GM21390 (cell line): ENCODE measurements at regions not wholly inside any gene's neighbourhood (a gene's known extent, or its start where the extent isn't known, plus 50 kb on each side); places are given as distances from the start of the nearest gene placed in this dataset.

Source experiments
- ATAC-seq: cut with Tn5 transposase; IDR thresholded peaks from one replicate; pipeline ENCODE4 v1.9.1; 2021; ENCODE audit not compliant: unreplicated experiment

- ATAC-seq: peak; percentile 93
Measured at GRCh38 chr4:171639540-171639939, 173.7 kb upstream of the GALNTL6 start.

DNA sequence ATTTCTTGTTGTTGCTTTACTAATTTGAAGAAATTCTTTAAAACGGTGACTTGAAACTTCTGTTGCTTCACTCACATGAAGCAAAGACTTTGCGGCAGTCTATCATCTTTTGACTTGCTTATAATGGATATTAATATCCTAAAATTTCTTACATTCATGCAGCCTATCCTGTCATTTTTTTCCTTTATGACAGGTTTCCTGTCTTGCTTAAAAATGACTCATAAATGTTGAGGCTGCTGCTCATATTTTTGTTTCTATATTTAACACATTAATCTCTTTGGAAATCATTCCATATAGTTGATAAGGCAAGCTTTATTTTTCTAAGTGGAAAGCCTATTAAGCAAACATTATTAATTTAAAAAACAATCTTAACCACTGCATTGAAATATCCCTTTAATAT, 176.6 kb upstream of the GALNTL6 start:
- no peak for ATAC-seq

DNA sequence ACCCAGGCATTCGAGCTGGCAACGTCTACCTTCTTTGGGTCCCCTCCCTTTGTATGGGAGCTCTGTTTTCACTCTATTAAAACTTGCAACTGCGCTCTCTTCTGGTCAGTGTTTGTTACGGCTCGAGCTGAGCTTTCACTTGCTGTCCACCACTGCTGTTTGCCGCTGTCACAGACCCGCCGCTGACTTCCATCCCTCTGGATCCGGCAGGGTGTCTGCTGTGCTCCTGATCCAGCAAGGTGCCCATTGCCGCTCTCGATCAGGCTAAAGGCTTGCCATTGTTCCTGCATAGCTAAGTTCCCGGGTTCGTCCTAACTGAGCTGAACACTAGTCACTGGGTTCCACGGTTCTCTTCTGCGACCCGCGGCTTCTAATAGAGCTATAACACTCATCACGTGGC, 183.5 kb upstream of the GALNTL6 start:
- no peak for ATAC-seq

DNA sequence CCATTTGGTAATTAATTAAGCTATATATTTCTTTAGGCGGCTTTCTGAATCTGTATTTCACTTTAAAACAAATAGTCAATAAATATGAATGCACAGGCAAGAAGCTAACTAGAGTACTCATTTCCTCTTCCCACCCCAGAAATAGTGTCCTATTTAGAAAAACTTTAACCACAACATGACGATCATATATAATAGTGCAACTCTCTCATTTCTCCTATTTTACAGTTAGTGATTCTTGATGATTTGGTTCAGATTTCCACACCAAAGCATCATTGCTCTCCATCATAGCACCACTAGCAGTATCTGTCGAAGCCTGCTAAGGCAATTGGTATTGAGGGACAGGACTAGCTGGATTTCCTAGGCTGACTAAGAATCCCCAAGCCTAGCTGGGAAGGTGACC, 184.0 kb upstream of the GALNTL6 start:
- ATAC-seq: peak; percentile 95

GRCh38 chr4:171626554-171626953, 186.7 kb upstream of the GALNTL6 start:
- ATAC-seq: no peak

GRCh38 chr4:171622729-171623128, 190.5 kb upstream of the GALNTL6 start:
- no peak for ATAC-seq

GRCh38 chr4:171621646-171622045, 191.6 kb upstream of the GALNTL6 start:
- peak; percentile 75 for ATAC-seq

DNA sequence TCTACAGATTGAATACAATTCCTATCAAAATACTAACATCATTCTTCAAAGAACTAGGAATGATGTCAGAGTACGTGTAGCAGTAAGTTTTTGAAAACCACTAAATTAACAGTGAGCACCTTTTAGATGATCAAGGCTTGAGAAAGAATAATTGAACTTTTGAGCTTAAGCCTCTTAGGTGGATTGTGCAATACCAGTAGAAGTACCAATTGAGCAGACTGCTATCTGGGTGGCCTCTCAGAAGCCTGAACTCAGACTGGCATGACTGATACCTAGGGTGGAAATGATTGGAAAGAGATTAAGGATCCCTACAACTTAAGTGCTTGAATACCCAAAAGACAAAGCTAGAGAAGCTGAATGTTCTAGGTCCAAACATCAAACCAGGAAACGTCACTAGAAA, 200.3 kb upstream of the GALNTL6 start:
- no peak for ATAC-seq

- no peak for ATAC-seq
Measured at GRCh38 chr4:171602638-171603355, 210.4 kb upstream of the GALNTL6 start.

DNA sequence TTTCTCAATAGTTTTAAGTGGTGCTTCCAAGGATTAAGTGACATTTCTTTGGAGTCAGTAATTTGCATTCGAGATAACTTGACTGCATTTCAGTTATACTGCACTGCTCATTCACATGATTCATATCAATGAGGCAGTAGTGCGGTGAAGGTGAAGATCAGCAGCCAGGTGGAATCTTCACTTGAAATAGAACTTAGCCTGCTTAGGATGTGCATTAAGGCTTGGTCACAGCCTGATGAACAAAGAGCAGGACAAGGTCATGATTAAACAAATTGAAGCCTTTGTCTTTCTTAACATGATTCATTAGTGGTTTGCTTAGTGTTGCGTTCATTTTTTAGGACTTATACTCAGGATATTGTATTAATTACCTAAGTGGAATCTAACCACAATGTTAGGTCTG, 212.1 kb upstream of the GALNTL6 start:
- no peak for ATAC-seq

- ATAC-seq: no peak
Measured at GRCh38 chr4:171599628-171600027, 213.6 kb upstream of the GALNTL6 start.

GRCh38 chr4:171594293-171594692, 218.9 kb upstream of the GALNTL6 start:
- no peak for ATAC-seq

GRCh38 chr4:171590716-171591115, 222.5 kb upstream of the GALNTL6 start:
- no peak for ATAC-seq

DNA sequence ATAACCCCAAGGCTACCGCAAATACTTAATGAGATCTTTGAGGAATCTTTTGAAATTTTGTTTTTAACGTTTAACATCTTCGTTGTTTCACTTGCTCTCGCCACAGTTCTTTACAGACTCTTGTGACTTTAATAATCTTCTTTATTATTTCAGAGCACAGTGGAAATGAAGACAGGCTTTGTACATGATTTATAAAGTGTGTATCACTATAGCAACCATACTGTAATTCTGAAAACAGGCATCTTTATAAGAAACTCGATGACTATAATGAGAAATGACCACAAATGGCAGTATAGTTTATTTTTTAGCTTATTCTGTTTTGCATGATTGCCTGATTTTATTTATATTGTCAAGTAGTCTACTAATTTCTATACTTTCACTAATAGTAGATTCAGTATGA, 224.4 kb upstream of the GALNTL6 start:
- no peak for ATAC-seq

DNA sequence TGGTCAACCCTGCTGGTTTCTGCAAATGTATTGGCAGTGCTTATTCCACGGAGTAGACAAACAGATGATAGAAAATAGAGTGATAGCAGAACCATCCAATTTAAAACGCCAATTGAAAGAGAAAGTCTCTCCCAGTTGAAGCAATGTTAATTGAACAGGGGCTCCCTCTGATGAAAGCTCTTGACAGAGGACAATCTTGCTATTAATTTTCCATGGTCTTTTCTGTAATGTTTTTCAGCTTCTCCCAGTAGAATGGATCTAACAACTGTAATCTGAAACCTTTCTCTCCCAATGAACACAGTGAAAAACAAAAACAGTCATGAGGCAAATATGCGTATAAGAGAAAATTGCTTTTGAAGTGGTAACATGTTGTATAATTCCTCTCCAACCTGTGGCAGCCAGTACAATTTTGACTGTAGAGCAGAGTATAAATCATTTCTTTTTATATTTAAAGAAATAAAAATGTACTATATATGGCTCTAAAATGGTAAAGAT, 225.1 kb upstream of the GALNTL6 start:
- ATAC-seq: no peak

GRCh38 chr4:171583790-171584189, 229.4 kb upstream of the GALNTL6 start:
- ATAC-seq: peak; percentile 45

- ATAC-seq: peak; percentile 37
Measured at GRCh38 chr4:171582961-171583581, 230.1 kb upstream of the GALNTL6 start.

DNA sequence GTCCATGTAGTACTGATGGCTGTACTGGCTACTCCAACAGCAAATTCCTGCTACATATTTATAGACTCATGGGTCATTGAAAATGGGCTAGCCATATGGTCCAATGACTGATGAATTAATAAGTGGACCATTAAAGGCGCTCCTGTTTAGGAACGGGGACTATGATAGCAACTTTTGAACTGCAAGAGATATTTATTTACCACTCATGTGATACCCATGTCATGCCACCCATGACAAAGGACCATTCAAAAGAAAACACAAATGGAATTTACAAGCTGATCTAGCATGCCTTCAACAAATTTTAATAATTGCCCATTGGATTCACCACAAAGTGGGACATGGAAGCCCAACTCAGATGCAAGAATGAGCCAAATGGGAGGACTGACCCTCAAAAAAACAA, 240.0 kb upstream of the GALNTL6 start:
- no peak for ATAC-seq

- peak; percentile 94 for ATAC-seq
Measured at GRCh38 chr4:171565130-171565788, 247.9 kb upstream of the GALNTL6 start.

DNA sequence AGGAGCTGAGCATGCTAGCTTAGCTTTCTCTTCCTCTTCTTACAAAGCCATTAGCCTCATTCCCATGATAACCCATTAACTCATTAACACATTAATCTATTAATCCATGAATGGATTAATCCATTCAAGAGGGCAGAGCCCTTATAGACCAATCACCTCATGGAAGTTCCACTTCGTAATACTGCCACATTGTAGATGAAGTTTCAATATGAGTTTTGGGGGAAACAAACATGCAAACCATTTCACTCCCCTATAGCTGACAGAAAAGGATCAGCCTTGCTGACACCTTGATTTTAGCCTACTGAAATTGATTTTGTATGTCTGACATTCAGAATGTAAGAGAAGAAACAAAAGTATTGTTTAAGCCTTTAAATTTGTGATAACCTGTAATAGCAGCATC, 251.8 kb upstream of the GALNTL6 start:
- ATAC-seq: peak; percentile 48

DNA sequence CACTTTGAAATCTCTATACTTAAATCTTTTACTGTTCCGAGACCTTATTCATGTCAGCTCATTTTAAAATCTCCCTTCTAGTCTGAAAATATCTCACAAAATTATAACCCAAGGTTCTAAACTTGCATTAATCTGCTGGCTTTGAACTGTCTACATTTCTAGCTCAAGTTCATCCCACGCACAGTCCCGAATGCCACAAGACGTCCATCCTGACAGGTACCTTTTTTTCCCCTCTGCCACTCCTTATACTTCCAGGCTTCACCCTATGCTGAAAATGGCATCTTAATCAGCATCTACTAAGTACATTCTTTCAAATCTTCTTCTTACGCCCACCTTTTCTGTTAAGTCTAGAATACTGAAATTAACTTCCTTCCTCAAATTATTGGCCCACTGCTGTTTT, 259.2 kb upstream of the GALNTL6 start:
- no peak for ATAC-seq

DNA sequence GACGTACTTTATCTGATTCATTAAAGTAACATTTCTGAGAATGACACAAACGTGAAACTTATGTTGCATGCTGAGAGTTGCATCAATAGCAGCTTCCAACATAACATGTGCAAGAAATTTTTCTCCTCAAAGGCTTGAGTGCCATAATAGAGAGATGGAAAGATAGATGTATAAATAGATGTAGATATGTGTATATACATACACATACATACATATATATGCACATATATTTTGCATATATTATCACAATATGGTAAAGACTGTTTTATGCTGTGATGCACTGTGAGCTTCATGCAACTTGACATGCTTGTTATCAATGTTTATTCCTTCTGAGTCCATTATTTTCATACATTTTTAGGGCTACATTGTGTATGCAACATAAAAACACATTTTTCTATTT, 270.6 kb upstream of the GALNTL6 start:
- no peak for ATAC-seq
